Sciatic nerve (tissue), 2 donors: ENCODE measurements at regions not wholly inside any gene's neighbourhood (a gene's known extent, or its start where the extent isn't known, plus 50 kb on each side); places are given as distances from the start of the nearest gene placed in this dataset.
A peak's percentile ranks its signal among the peaks of the same experiment; 100 is the strongest.

Experiments used
- ATAC-seq: fragments of 200-7000 bp; cut with Tn5 transposase; one replicate; pipeline ENCODE4 v1.9.1; 2020; ENCODE audit warnings: mild to moderate bottlenecking, moderate library complexity
- DNase-seq: peaks from one replicate; pipeline ENCODE4 v3.0.0-alpha.2; 2020; ENCODE audit warnings: low spot score
- intact Hi-C: fragments of 100-400 bp; cut with DNase I; formaldehyde crosslinking; loops from one replicate; pipeline ENCODE4 v1.14.2; 2022
- donor health status: DM: no; HTN: no; CAD: no.
- donor health status: DM: no; HTN: no; CAD: no.

DNA sequence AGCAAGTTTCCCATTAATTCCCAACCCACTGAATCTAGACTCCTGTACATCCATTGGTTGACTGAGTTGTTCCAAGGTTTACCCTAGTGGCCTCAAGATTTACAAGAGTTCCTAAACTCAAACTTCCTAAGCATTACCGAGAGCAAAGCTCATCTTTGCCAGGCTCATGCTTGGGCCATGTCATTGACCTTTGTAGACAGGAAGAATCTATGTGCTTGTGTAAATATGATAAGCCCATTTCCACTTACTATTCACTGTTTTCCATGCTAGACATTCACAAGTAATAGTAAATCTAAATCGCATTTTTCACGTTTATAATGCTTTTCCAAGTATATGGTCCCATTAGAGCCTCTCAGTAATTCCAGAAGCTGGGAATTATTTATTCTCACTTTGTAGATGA, 534.5 kb upstream of the CLINT1 start:
- ATAC-seq (no peak), DNase-seq (no peak)
- intact Hi-C loops = no loop called here

DNA sequence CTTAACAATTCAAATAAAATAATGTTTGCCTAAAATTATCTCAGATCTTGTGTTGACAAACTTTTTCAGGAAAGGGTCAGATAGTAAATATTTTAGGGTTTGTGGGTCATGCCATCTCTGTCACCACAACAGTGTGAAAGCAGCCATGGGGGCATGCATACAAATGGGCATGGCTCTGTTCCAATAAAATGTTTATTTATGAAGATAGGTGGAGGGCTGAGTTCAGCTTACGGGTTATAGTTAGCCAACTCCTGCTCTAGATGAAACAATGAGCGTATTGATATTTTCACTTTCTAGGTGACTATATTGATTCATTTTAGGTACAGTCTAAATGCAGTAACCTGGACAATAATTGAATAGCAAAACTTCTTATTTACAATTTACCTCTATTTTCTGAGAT, 533.8 kb upstream of the CLINT1 start:
- intact Hi-C loops = no loop called here
- DNase-seq (no peak), ATAC-seq (no peak)

DNA sequence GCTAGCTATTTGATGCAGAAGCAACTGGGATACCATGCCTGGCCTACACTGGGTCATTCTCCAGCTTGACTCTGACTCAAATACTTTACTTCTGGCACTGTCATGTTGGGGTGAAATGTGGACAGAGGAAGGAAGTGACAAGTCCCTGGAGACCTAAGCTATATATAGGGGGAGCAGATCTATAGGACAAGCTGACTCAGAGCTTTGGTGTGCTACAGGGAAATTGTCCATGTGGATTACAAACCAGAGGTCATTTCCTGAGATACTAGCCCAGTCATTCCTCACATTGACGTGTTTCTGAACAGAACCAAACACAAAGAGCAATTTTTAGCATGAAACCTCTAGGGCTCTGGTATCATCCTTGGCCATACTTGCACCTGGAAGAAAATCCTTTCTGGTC, 531.6 kb upstream of the CLINT1 start:
- intact Hi-C loops = no loop called here
- no peak for ATAC-seq

DNA sequence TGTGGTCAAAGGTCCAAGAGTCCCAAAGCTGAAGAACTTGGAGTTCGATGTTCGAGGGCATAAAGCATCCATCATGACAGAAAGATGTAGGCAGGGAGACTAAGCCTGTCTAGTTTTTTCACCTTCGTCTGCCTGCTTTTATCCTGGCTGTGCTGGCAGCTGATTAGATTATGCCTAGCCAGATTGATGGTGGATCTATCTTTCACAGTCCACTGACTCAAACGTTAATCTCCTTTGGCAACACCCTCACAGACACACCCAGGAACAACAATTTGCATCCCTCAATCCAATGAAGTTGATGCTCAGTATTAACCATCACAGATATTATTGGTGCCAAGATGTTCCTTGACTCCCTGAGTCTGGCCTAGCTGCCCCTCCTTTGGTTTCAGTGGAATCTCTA, 530.8 kb upstream of the CLINT1 start:
- DNase-seq = no peak
- no peak for ATAC-seq
- intact Hi-C loops = no loop called here

More for the DNA sequence above, 531.6 kb upstream of the CLINT1 start:
- DNase-seq = no peak

DNA sequence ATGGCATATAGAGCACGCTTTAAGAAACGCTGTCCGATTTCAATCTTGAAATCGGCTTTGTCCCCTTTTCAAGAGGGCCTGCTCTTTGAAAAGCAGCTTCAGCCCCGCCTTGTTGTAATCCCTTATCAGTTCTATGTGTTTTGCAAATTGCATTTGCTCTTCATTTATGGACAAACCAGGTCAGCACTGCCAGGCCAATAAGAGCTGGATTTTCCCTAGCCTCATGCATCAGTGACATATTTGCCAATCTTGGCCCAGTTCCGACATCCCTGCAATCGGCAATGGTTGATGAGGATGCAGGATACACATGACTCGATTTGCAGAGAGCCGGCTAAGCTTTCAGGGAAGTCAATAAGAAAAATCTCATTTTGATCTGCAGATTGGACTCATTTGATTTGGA, 529.1 kb upstream of the CLINT1 start:
- no peak for ATAC-seq
- intact Hi-C loops = no loop called here

DNA sequence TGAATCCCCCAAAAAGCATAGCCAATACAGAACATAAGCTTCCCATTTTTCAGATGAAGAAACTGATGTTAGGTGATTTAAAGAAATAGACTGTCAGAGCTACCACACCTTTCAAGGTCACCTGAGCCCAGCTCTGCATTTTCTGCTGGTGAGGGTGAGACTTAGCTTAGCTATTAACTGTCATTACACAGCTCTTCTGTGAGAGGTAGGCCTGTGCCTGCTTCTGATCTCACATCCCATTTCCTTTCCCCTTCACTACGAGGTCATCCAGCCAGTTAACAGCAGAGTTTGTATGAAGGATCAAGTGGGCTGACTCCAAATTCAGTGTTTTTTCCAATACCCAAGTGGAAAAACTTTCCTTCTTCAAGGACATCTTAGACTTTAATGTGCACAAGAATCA, 528.6 kb upstream of the CLINT1 start:
- intact Hi-C loops = no loop called here
- no peak for ATAC-seq
- DNase-seq = no peak

More for the DNA sequence above, 529.1 kb upstream of the CLINT1 start:
- DNase-seq = no peak

DNA sequence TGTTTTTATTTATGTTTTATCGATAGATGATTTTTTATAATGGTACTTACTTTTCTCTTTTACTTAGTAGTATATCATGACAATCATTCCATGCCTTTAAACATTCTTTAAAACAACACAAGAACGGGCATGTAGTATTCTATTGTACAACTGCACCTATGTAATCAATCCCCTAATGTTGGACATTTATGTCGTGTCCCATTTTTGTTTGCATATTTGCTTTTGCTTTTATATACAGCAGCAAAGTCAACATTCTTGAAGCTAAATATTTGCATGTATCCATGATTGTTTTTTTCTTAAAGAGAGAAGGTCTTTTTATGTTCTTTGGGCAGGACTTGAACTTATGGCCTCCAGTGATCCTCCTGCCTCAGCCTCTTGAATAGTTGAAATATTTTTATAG, 527.0 kb upstream of the CLINT1 start:
- intact Hi-C loops = no loop called here
- DNase-seq (no peak), ATAC-seq (no peak)

DNA sequence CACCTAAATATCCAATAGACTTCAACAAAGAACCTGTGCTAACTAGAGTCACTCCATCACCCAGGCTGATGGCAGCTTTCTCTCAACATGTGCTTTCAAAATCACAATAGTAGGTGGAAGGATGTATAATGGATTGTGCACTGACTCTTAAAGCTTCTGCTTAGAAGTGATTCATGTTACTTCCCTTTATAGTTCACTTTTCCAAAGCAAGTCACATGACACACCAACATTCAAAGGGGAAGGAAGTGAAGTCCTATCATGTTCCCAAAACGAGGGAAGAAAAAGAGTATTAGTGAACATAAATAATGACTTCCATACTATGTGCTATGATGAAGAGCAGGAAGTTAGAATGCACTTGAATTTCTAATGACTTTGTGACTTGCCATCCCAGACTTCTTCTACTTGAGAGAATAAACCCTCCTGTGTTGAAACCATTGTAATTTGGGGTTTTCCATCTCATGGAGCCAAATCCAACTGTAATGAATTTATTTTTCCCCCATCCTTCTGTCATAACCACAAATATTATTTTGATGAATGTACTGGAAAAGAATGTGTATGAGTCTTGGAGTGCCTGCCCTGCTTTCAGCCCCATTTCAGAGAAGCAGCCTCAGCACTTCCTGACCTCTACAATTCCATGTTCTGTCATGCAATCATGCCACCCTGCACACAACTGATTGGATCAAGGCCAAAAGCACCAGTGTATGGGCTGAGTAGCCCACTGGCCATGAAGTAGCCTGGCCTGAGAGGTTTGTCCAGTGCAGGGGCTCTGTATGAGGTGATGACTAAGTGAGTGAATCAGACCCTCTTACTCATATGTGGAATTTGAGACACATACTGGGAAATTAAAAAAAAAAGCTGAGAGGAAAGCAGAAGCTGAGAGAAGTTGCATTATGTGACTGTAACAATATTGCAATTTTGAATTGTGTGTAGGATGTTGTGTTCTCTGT, 525.9 kb upstream of the CLINT1 start:
- DNase-seq (no peak), ATAC-seq (no peak)
- intact Hi-C loops = no loop called here

DNA sequence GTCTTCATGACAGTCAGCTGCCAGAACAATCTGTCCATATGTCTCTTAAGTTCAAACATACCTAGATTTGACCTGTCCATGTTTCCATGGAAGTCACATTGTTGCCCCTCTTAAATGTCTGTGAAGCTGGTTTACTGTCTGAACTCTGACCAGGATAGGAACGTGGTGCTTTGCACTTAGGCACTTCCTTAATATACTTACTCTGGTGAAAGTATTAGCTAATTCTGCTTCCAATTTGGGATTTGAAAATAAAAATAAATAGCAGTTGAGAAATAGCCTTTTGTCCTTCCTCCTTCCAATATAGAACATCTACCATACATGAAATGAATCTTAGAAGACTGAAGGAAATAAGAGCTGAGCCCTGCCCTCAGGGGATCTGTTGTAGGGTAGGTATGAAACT, 524.5 kb upstream of the CLINT1 start:
- intact Hi-C loops = no loop called here
- no peak for DNase-seq
- ATAC-seq = peak; percentile 14

DNA sequence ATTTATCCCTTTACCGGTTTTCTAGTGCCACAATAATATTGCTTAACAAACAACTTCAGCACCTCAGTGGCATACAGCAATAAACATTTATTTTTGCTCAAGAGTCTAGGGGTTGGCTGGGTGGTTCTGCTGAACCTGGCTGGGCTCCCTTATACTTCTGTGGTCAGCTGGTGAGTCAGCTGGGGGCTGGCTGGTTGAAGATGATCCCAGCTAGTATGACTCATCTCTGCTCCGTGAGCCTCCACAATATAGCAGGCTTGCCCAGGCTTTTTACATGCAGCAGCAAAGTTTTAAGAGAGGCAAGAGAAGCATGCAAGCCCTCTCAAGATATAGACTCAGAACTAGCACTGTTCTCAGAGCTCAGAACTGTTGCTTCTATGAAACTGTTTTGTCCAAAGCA, 523.5 kb upstream of the CLINT1 start:
- ATAC-seq (peak; percentile 96), DNase-seq (peak; percentile 69)
- intact Hi-C loops = no loop called here

DNA sequence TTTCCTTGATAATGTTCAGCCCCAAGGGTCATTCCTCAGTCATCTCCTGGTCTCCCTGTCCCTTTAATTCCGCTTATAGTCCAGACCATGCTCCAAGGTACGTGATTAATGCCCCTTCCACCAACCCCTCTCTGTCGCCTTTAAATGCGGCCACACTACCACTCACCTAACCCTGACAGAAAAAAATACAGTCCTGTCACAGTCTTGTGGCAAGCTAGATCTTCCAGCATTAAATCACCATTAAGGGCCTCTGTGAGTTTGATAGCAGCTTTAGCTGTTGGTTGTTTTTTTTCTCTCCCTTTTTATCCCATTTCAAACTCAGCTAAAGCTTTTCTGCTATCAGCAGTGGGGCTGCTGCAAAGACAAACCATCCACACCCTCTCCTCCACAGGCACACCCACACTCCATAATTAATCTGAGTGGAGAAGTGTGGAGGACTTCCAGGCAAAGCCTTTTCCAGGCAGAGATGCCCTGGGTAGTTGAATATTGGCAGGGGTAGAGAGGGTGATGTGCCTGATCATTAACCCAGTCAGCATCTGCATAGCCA, 522.7 kb upstream of the CLINT1 start:
- no peak for DNase-seq
- ATAC-seq = no peak
- intact Hi-C loops = no loop called here

DNA sequence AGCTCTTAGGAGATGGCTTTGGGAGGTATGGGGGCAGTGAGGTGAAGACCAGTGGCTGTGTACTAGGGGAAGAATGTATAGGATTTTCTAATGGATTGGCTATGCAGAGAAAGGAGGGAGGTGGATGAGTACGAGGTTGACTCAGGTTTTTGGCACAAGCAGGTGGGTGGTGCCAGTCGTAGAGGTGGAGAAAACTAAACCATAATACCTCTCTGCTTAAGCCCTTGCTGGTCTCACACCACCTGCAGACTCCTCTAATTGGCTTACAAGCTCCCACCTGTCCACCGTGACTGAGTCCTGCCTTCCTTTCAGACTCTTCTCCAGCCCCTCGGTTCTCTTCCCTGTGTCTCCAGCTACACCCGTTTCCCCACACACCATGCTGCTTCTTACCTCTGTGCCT, 521.7 kb upstream of the CLINT1 start:
- intact Hi-C loops = no loop called here
- no peak for DNase-seq
- no peak for ATAC-seq

DNA sequence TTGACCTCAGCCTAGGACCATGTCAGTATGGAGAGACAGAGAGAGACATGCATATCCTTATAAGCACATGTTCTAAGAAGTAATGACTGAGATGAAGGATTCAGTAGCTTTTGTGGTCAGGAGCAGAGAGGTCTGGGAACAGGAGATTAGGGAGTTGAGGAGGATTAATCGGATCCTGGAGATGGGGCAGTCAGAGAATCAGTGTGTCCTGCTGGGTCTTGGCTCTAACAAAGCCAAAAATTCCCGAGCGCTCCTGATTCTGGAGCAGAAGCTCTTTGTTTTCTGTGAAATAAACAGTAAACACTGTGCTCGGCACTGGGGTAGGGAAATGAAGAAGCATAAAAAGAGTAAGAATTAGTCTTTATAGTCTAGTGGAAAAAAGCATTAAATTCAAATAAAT, 520.0 kb upstream of the CLINT1 start:
- intact Hi-C loops = no loop called here
- DNase-seq (no peak), ATAC-seq (no peak)

DNA sequence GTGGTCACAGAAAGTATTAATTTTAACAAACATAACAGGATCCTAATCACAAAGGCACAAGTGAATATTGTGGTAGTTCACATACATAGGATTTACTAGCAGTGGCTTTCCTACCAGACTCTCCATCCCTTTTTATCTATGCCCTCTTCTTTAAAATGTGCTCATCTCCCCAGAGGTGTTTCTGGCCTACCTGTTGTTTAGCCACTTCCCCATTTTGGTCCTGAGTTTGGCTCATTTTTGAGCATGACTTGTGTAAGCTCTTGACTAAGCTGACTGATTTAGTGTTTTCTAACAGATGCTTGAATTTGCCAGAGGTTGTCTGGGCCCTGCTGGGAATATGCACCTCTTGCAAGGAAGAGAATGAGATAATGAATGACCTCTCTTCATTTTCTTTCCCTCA, 517.7 kb upstream of the CLINT1 start:
- ATAC-seq = no peak
- DNase-seq = no peak
- intact Hi-C loops = no loop called here

DNA sequence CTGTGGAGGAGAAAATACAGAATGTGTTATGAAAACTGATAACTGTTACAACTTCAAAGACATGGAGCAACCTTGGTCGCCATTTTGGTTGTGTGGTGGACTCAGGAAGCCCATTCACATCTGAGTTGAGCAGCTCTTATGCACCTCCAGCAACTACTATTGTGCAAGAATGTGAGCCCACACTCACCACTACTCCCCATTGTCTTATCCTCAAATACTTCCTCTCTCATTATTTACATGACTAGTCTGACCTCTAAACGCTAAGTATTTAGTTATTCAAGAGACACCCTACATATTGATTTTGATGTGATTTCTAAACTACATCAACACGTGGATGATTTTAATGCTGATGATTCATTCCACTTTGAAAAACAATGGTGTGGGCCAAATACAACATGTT, 516.6 kb upstream of the CLINT1 start:
- DNase-seq = no peak

DNA sequence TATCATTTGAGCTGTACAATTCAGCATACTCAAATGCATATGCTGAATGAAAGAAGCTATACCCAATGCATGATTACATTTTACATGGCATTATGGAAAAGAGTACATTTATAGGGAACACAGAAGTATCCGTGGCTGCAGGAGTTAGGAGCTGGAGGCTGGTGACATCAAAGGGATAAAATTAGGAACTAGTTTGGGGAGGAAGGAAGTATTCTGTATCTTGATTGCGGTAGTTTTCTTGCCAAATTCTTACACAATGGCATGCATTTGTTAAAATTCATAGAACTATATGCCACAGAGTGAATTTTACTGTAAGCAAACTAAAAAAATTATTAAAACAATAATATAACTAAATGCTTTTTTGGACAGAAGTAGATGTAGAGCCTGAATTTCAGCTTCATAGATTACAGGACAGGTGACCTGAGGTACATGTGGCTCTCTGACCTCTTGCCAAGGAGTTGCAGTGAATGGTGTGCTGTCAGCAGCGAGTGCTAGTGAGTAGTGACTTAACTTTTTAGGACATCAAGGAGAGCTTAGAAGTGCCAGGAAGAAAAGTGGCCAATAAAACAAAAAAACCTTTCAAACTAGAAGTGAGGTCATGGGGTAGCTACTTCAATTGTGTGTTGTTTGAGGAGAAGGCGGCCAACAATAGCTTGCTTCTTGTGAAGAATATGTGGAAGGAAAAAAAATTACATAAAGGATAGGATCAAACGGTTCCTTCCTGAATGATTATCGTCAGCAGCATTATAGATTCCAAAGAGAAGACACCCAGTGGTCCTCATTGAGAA, 514.9 kb upstream of the CLINT1 start:
- DNase-seq = no peak
- intact Hi-C loops = no loop called here
- no peak for ATAC-seq

More for the DNA sequence above, 516.6 kb upstream of the CLINT1 start:
- no peak for ATAC-seq
- intact Hi-C loops = no loop called here

DNA sequence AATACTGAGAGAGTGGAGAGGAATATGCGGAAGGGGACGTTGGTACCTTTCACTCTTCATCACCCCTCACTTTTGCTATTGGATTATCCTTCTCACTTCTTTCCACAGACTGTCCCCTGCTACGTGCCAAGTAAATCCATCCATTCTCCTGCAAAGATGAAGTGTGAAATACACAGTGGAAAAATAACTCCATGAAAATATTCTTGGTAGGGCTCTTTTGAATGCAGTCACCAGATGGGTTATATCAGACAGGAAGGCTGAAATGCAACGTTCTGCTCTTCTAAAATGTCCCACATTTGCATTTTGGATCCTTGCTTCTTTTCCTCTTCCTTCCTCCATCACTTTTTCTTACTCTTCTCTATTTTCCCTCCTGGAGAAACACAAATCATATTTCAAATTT, 510.3 kb upstream of the CLINT1 start:
- intact Hi-C loops = no loop called here
- ATAC-seq = no peak
- DNase-seq = no peak

DNA sequence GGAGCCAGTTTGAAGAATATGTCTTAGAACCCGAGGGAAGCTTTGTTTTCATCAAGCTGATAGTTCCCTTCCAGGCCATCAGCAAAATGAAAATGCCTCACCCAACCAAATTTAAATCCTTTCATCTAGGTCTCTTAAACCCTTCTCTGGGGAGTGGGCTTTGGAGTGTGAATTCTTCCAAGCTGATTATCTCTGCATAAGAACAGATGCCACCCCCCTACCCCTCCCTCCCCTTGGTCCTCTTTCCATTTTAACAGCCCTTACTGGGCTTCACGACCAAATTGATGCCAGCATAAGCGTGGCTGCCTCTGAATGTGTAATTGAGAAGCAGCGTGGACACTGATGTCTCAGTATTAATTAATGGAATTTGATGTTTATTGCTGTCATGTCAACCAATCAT, 509.7 kb upstream of the CLINT1 start:
- DNase-seq = no peak
- intact Hi-C loops = no loop called here
- ATAC-seq = no peak

DNA sequence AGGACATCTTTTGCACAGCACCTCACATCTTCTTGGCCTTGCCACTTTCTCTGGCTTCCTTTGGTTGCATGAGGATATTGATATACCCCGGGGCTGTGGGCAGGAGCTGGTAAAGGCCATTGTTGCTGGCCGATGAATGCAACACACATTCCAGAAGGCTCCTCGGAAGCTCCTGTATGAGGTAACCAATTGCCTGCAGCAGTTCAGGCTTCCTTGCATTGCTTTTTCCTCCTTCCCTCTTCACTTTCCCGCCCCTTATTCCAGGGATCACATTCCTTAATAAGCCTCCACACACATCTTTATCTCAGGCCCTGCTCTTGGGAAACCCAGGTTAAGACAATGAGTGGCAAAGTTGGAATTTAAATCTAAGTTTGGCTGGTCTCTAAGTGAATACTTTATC, 505.4 kb upstream of the CLINT1 start:
- intact Hi-C loops = no loop called here
- DNase-seq (no peak), ATAC-seq (no peak)

DNA sequence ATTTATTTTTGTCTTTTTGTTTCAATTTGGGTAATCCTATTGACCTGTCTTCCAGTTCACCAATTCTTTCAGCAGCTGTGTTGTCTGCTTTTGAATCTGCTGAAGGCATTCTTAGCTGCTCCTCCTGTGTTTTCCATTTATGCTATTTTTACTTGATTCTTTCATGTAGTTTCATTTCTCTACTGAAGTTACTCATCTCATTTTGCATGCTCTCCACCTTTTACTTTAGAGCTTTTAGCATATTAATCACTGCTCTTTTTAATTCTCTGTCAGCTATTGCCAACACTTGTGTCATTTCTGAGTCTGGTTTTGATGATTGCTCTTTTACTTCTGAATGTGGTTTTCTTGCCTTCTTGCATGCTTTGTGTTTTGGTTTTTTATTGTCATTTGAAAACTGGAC, 496.0 kb upstream of the CLINT1 start:
- ATAC-seq = no peak
- no peak for DNase-seq
- intact Hi-C loops = no loop called here
